RCC 7860 (cell line): ENCODE measurements at regions not wholly inside any gene's neighbourhood (a gene's known extent, or its start where the extent isn't known, plus 50 kb on each side); places are given as distances from the start of the nearest gene placed in this dataset.
"Not testable (repeated sequence)": the region's sequence is repeated elsewhere in the genome, so short reads cannot be mapped to it uniquely, and the experiment has no call there.

Source experiments
- DNase-seq: peaks from one replicate; pipeline ENCODE4 v3.0.0-alpha.2; 2015; ENCODE audit warnings: low spot score
- FAIRE-seq: peaks from 2 replicates; lab custom pipeline; 2012; peaks lifted over from hg19 to GRCh38; lab: Jason Lieb, UNC

DNA sequence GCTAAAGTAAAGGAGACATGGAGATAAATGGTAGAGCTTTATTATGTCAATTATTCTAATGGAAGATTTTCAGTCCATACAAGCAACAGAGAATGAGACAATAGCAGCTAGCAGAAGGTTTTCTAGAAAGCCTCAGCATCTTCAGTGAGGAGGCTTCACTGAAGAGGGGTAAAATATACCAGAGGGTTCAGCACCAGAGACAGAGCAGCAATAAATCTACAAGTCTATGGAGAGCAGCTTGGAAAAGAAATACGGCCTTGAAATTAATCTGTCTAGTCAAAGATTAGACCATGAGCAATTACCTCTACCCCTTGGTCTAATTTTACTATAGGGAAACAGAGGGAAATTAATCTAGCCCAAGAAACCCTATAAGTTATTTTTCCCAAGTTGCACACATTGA, 185.7 kb upstream of the CRIM1 start:
- FAIRE-seq = no peak
- no peak for DNase-seq

GRCh38 chr2:36168115-36168514, 187.5 kb upstream of the CRIM1 start:
- FAIRE-seq (no peak), DNase-seq (no peak)

DNA sequence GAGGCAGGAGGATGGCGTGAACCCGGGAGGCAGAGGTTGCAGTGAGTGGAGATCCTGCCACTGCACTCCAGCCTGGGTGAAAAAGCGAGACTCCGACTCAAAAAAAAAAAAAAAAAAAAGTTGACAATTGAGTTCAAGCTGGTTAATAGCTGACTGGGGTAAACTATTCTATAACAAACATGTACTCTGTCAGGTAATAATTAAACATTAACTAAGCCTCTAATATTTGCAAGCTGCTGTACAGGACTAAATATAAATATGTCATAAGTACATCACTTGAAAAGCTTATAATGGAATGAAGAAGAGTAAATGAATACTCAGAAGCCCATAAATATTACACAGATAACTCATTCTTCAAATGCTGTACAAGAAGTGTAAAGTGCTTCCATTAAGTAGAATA, 190.4 kb upstream of the CRIM1 start:
- DNase-seq = no peak
- FAIRE-seq = no peak

GRCh38 chr2:36163520-36164254, 191.9 kb upstream of the CRIM1 start:
- no peak for FAIRE-seq
- DNase-seq = no peak

GRCh38 chr2:36157093-36157492, 198.5 kb upstream of the CRIM1 start:
- DNase-seq, FAIRE-seq: not testable (repeated sequence)

DNA sequence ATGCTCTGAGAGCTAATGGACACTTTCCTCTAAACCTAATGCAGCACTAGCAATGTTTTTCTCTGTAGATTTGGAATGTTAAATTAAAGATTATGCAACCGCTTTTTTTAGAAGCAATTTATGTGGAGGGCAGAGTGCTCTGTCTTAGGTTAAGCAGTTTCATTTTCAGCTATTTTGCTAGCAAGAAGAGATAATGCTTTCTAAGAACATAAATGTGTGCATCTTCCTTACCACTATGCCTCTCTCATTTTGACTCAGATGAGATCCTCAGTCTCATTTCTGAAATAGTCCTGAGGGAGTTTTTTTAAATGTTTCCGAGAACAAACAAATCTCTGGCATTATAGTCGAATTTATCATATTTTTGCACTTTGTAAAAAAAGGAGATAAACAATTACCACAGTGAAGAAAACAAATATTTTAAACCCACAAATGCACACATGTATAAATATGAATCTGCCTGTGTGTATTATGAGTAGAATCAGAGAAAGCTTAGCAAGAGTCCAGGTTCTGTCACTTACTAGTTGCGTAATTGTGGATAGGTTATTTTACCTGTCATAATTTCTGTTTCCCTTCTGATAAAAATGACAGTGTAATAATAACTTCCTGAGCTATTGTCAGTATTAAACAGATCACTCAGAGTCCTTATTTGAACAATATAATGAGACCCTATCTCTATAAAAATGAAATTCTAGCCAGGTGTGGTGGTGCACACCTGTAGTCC, 207.7 kb upstream of the CRIM1 start:
- DNase-seq = no peak
- FAIRE-seq = no peak

- no peak for DNase-seq
- FAIRE-seq = no peak
Measured at GRCh38 chr2:36146765-36147164, 208.8 kb upstream of the CRIM1 start.

- FAIRE-seq = no peak
- DNase-seq = no peak
Measured at GRCh38 chr2:36140391-36140790, 215.2 kb upstream of the CRIM1 start.

DNA sequence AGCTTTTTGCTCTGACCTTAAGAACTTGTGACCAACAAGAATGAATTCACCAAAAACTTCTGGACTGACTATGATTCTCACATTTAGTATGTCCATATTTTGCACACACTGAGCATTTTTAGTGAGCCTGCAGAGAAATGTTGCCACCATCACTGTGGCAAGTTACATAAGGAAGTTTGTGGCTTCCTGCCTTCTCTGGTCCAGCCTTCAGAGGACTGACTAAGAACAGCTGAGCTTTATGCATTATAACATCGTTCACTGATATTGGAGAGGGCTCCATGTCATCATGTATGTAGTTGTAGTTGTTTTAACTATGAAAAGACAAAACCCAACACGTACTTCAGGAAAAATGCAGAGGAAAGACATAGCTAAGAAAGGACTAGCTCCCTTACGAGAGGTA, 218.0 kb upstream of the CRIM1 start:
- DNase-seq = no peak
- no peak for FAIRE-seq

- FAIRE-seq (no peak), DNase-seq (no peak)
Measured at GRCh38 chr2:36134281-36134680, 221.3 kb upstream of the CRIM1 start.

GRCh38 chr2:36128359-36128758, 227.2 kb upstream of the CRIM1 start:
- no peak for FAIRE-seq
- DNase-seq = no peak

- DNase-seq (no peak), FAIRE-seq (no peak)
Measured at GRCh38 chr2:36125702-36126101, 229.9 kb upstream of the CRIM1 start.

DNA sequence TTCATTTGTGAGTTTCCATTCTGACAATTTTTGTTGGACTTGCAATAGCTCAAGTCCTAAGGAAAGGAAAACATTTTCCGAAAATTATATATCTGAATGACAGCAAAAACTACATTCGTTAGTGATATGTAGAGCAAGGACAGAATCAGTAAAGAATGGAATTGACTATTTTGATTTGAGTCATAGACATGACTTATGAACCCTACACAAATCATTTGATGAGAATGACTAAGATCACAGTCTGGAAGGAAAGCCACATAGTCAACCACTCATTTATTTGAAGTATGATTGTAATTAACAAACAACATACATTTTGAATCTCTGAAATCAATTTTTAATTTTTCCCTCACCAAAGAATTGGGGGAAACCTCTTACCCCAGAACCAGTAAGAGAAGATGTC, 231.6 kb upstream of the CRIM1 start:
- no peak for FAIRE-seq
- no peak for DNase-seq

DNA sequence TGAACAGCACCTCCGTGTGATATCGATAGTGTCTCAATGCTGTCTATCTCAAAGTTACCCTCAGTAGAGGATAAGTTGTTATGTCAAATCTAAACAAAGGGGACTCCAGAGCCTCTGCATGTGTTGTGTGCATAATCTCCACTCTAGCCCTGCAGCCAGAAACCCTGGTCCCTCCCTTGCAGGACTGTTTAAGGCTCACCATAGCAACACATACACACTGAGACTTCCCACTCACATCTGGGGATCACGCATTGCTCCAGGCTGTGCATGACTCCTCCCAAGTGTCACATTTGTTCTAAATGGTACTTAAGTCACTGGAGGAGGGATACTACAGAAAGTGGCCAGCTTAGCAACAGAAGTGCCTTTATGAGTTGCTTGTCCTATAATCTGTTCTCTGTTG, 258.6 kb upstream of the CRIM1 start:
- FAIRE-seq (no peak), DNase-seq (no peak)

- FAIRE-seq, DNase-seq: not testable (repeated sequence)
Measured at GRCh38 chr2:36091844-36092741, 263.5 kb upstream of the CRIM1 start.

DNA sequence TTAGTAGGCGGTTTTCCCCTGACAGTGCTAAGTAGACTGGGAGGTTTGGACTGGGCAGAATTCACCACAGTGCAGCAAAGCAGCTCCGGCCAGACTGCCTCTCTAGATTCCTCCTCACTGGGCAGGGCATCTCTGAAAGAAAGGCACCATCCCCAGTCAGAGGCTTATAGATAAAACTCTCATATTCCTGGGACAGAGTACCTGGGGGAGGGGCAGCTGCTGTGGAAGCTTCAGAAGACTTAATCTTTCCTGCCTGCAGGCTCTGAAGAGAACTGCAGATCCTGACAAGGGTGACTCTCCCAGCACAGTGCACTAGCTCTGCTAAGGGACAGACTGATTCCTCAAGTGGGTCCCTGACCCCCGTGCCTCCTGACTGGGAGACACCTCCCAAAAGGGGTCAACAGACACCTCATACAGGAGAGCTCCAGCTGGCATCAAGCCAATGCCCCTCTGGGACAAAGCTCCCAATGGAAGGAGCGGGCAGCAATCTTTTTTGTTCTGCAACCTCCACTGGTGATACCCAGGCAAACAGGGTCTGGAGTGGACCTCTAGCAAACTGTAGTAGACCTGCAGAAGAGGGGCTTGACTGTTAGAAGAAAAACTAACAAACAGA, 266.8 kb upstream of the CRIM1 start:
- FAIRE-seq (no peak), DNase-seq (no peak)

DNA sequence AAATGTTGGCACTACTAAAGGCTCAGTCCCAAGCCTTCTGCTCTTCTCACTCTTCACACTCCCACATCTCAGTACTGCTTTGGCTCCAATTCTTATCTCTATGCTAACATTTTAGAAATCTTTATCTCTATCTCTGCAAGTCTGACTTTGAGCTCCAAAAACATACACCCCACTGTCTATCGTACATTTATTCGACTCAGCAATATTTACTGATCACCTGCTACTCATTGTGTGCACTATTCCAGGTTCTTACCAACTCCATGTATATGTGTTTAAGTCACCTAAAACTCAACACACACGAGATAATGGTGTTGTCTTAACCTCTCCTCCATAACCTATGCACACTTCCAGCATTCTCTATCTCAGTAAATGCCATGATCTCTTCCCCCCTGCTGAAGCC, 268.2 kb upstream of the CRIM1 start:
- DNase-seq = no peak
- no peak for FAIRE-seq

GRCh38 chr2:36079793-36080192, 275.8 kb upstream of the CRIM1 start:
- FAIRE-seq (no peak), DNase-seq (no peak)

DNA sequence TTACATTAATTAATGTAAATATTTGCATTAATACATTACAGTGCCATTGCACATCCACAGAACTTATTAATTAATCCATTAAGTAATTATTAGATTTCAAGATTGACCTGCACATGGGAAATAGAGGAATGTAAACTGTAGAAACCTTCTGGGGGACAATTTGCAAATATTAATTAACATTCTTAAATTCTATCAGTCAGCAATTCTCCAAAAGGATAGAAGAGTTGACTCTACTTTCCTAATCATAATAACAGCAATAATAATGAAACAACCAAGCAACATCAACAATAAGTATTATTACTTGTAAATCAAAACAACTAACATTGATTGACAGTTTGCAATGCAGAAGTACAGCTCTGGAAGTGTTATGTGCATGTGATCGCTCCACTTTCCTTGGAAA, 281.6 kb upstream of the CRIM1 start:
- DNase-seq (no peak), FAIRE-seq (no peak)

- FAIRE-seq = no peak
Measured at GRCh38 chr2:36071698-36072097, 283.9 kb upstream of the CRIM1 start.

GRCh38 chr2:36069074-36069473, 286.5 kb upstream of the CRIM1 start:
- FAIRE-seq = no peak
- no peak for DNase-seq

More at GRCh38 chr2:36071698-36072097, 283.9 kb upstream of the CRIM1 start:
- DNase-seq = no peak
